ENCODE measurements at regions not wholly inside any gene's neighbourhood (a gene's known extent, or its start where the extent isn't known, plus 50 kb on each side); places are given as distances from the start of the nearest gene placed in this dataset.
"Not testable (repeated sequence)": the region's sequence is repeated elsewhere in the genome, so short reads cannot be mapped to it uniquely, and the experiment has no call there.

DNA sequence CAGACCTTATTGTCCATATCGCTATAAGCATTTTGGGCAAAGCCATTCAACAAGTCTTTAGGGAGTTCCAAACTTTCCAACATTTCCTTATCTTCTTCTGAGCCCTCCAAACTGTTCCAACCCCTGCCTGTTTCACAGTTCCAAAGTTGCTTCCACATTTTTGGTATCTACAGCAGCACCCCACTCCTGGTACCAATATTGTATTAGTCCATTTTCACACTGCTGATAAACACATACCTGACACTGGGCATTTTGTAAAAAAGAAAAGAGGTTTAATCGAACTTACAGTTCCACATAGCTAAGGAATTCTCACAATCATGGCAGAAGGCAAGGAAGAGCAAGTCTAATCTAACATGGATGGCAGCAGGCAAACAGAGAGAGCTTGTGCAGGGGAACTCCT is 834.1 kb upstream of the GBE1 start:
- no peak for DNase-seq

DNA sequence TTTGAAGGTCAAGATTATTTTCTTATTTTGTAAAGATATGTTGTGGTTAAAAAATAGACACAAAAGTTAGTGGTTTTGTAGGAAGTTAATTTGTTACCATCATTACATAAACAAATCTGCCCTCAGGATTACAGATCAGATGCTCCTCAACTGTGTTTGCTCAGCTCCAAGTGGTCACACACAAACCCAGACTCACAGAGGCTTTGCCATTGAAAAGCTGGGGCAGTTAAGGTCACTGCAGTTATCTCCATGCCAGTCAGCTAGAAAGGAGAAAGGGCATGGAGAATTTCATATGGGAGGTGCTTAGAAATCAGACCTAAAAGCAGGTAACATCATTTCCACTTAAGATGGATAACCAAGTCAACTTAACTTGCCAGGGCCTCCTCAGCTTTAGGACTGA is 825.7 kb upstream of the GBE1 start:
- no peak for DNase-seq

DNA sequence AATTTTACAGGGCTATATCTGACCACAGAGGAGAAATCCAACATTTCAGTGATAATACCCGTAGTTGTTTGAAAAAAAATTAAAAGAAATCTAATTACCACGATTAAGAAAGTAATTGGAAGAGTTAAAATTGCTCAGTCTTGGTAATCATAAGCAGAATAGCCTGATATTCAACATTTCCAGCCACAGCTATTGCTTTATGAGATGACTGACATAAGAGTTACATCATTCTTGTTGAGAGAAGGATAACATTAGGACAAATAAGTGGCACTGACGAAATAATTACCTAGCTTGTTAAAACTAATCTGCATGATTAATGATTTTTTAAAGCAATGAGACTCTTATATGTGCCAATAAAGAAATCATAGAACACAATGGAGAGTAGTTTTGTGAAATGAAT is 825.0 kb upstream of the GBE1 start:
- DNase-seq, result no peak

DNA sequence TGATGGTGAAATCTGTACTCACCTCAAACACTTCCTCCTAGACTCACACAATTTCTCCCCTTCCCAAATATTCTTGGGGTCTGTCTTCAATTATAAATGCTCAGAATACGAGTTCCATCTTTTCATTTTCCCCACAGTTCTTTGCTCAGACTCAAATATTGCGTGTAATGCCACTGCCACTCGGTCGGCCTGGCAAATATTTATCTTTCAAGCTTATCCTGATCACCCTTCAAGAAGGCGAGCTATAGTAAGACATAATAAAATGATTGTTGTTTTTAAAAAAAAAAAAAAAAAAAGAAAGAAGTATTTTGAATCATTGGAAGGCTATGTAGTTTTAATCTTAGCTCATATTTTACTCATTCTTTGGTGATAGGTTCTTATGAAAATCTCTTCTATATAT is 824.6 kb upstream of the GBE1 start:
- DNase-seq, result not testable (repeated sequence)

DNA sequence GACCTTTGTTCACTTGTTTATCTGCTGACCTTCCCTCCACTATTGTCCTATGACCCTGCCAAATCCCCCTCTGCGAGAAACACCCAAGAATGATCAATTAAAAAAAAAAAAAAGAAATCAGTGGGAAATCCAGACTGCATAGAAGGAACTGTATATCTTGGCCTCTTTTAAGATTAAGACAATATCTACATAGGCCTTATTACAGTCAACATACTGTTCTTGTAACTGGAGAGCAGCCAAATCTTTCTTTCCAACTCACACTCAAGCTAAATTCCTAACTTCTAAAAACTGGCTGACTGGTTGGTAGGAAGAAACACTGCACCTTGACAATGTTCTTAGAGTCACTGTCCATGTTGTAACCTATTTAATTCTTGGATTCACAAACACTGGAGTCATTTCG is 824.1 kb upstream of the GBE1 start:
- DNase-seq, result not testable (repeated sequence)

DNA sequence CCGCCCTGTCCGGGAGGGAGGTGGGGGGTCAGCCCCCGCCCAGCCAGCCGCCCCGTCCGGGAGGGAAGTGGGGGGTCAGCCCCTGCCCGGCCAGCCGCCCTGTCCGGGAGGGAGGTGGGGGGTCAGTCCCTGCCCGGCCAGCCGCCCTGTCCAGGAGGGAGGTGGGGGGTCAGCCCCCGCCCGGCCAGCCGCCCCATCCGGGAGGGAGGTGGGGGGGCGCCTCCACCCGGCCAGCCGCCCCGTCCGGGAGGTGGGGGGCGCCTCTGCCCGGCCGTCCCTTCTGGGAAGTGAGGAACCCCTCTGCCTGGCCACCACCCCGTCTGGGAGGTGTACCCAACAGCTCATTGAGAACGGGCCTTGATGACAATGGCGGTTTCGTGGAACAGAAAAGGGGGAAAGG is 823.4 kb upstream of the GBE1 start:
- DNase-seq, result not testable (repeated sequence)

DNA sequence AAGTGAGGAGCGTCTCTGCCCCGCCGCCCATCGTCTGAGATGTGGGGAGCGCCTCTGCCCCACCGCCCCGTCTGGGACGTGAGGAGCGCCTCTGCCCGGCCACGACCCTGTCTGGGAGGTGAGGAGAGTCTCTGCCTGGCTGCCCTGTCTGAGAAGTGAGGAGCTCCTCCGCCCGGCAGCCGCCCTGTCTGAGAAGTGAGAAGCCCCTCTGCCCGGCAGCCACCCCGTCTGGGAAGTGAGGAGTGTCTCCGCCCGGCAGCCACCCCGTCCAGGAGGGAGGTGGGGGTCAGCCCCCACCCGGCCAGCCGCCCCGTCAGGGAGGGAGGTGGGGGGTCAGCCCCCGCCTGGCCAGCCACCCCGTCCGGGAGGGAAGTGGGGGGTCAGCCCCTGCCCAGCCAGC is 823.0 kb upstream of the GBE1 start:
- not testable (repeated sequence) for DNase-seq

DNA sequence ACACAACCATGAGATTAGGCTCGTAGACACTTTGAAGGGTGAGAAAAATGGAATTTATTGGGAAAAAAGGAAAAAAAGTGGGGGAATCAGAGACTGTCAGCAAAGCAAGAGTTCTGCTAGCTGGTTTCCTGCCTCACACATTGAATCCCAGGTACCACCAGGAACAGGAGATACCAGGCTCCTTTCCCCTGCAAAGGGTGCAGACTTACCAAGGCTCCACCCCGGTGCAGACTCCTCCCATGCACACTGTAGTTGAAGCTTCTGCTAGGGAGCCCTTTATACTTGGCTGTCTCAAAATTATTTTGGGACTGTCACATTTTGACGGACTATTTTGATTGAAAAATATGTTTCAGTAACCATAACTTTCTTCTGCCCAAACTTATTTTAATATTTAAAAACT is 819.9 kb upstream of the GBE1 start:
- no peak for DNase-seq

DNA sequence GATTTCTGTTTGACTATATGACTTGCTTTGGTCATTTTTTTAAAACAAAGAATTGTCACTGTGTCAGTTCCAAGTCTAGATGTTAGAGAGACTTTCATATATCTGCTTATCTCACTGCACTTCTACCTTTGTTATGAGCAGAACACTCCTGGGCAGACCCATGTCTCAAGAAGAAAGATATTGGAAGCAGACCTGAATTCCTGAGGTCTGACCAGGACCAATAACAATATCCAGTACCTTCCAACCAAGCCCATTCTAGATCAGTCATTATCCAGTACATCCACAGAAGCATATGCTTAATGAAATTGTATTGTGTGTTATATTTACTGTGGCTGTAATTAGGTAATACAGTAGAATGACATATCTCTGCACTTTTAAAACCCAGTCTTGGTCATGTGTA is 811.3 kb upstream of the GBE1 start:
- DNase-seq, result no peak

DNA sequence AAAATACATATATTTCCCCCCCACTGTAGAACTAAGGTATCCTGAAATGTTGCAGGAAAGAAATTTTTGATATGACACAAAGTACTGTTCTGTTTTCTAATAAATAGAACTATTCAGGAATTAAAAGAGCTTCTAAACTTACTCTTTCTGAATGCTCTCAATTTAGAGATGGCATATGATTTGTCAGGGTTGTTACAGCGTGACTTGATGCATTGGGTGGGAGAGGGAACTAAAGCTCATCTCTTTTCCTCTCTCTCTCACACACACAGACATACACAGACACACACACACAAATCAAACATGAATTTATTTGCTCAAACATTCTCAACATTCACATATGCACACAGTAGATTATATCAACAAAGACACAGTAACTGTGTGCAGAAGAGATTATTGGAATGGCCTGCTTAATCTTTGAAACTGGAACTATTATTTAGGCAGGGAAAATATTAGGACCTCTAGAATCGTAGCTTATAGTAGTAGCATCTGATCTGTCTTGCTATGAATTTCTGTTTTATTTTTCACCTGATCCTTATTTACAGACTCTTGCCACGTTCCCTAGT is 807.4 kb upstream of the GBE1 start:
- no peak for DNase-seq

DNA sequence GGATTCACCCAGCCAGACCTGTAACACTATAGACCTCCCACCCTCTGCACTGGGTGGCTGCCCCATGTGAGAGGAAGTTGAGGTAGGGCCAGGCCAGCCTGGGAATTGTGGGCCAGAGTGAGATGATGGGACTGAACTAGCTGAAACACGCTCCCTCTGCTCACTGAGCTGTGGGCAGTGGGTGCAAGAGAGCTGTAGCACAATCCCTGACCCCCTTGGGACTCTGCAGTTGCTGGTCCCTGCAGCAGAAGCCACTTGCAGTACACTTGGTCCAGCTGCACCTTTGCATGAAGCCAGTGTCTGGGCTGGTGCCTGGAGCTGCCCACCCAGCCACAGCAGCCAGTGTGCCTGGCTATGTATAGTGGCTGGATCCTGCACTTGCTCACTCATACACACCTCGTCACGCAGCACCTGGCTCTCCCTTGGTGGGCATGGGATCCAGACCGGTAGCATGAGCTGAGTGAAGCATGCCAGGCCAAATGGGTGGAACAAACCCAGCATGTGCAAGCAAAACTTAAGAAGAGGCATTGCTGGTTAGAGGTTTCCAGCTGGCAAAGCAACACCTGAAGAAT is 805.7 kb upstream of the GBE1 start:
- no peak for DNase-seq

DNA sequence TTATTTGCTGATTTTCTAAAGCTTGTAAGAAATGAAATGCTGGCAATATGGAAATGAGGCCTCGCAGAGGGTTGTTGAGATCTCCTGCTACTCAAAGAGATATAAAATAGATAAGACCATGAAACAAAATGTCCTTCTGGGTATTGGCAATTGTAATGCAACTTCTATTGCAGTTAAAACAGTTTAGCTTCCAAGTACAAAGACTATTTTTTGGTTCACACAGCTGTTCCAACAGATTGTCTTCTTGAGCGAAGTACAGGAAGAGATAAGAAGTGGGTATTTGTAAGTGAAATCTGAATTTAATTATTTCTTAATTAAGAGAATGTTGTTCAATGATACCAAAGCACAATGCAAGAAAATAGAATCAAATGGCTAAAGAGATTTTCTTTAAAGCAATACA is 801.5 kb upstream of the GBE1 start:
- DNase-seq, result no peak

DNA sequence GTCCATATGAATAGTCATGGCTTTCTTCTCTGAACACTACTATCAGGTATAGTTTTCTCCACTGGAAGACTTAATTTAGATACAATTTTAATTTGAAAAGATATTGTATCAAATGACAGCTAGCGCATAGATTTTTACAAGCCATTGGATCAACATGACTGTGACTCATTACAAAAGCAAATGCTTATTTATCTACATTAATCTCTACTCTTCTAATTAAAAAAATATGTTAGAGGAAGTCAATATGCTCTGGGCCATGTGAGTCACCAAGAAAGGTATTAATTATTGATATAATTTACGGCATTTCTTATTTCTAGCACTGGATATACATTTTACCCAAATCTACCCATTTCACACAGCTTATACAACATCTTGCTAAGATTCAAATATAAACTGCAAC is 800.3 kb upstream of the GBE1 start:
- DNase-seq, result no peak

DNA sequence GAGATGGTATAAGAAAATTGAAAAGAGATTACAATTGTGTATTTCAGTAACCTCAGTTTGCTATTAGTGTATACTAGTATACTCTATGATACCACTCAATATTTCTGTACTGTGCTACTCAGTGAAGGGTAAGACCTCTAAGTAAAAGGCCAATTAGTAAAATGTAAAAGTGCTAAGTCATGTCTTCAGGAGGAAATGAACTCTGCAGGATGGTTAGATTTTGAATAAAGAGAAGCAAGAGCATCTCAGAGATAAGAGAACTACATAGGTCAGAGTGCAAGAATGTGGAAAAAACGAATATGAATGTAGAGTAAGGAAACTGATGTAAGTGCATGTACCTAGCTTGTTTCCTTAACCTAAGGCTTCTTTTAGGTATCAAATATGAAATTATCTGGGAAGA is 796.6 kb upstream of the GBE1 start:
- DNase-seq, result no peak

DNA sequence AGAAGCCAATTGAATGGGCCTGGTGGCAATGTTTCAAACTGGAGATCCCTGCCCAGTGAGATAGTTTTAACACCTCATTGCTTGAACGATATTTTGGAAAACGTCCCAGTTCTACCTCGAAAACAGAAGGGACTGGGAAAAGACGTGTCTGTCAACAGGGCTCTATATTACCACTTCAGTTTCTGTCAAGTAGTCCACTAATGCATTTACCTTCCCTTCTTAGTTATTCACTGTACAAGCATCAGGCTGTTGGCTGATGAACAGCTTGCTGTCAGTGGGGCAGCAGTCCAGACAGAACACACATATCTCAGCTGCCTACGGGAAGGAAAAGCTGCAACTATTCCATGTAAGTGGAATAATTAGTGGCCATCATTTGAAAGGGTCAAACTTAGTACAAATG is 794.7 kb upstream of the GBE1 start:
- DNase-seq, result no peak

DNA sequence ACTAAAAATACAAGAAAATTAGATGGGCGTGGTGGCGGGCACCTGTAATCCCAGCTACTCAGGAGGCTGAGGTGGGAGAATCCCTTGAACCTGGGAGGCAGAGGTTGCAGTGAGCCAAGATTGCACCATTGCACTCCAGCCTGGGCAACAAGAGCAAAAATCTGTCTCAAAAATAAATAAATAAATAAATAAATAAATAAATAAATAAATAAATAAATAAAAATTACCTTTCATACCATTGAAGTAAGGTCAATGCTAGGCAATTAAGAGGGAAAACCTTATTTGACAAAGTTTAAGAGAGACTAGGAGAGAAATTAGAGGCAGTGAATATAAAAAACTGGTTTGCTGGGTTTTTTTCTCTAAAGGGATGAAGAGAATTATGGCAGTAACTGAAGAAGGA is 781.1 kb upstream of the GBE1 start:
- not testable (repeated sequence) for DNase-seq

DNA sequence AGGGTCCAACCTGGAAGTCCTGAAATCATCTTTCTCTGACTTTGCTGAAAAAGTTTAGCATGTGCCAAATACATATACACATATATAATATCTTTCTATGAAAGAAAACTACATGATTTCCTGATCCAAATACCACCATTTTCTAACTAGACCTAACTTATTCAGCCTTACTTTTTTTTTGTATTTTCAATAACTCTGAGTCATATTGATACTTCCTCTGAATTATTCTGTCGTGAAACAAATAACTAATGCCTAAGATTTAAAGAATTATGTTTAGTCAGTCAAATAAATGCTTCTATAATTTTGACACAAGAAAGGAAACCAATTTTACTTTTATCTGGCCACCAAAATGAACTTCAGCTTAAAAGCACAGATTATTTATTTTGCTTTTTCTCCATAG is 760.2 kb upstream of the GBE1 start:
- no peak for DNase-seq

DNA sequence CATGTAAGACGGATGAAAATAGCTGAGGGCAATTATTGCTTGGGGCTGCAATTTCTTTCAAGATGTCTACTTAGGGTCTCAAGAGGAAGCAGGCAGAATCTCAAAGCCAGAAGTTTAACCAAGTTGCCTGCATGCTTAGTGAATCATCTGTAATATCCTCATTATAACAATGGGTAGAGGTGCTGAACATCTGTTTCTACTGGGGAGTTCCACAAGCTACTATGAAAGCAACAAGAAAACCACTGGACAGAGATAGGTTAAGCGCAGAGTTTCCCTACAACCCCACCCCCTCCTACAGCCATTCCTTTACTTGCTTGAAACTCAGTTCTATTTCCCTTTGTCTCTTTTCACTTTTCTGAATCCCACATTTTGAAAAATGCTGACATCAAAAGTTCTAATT is 759.4 kb upstream of the GBE1 start:
- no peak for DNase-seq

DNA sequence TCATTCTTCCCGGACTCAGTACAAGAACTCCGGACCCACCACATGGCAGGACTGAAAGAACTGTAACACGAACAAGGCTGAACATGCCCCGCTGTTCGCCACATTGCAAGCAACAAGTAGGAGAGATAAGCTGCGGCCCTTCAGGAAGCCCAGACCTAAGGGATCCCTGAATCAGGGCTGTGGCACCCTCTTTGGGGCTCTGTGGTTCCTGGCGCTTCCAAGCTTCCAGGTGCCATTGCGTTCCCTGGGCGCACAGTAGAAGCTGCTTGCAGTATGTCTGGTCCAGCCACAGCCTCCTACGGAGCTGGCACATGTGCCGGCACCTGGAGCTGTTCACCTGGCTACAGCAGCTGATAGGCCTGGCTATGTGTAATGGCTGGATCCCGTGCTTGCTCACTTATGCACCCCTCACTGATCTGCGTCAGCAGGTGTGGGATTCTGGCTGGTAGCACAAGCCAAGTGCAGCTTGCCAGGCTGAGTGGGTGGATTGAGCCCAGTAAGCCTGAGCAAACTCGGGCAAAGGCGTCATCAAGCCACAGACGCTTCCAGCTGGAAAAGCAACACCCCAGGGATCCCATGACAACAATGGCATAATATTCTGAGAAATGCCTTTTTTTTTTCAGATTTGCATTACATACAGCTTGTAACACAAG is 748.6 kb upstream of the GBE1 start:
- DNase-seq, result no peak

DNA sequence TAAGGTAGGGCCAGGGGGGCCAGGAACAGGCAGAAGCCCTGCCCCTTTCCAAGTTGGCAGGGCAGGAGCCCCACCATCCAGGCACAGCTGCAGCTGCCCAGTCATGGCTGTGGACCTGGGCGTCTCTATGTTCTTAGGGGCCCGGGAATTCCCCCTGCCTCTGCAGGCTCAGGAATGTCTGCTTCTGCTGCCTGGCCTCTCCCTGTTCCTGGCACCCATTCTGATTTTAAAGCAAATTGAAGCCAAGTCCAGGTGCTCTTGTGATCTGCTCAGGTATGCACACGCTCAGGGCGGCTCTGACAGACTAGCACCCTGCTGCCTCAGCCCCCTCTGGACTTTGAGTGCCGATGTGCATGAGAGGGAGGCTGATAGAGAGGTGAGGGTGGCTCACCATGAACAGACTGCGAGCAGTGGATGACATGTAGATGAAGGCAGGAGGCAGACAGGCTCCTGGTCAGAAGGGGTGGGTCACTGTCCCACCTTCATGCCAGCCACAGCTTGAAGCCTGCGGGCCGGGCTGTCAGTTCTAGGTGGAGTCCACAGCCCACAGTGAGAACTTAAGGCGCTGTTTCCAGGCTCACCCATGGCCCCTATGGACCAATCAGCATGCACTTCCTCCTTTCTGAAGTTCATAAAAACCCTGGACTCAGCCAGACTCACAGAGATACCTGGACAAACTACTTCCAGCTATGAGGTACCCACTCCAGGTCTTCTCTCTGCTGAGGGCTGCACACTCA is 747.8 kb upstream of the GBE1 start:
- no peak for DNase-seq

DNA sequence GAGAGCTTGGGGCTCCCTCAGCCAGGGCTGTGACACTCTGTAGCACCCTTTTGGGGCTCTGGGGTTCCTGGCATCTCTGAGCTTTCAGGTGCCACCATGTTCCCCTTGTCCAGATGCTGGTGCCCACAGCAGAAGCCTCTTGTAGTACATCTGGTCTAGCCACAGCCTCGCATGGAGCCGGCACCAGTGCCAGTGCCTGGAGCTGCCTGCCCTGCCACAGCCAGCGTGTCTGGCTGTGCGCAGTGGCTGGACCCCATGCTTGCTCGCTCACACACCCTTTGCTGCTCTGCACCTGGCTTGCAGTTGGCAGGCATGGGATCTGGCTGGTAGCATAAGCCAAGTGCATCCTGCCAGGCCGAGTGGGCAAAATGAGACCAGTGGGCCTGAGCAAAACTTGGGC is 744.8 kb upstream of the GBE1 start:
- DNase-seq, result no peak

DNA sequence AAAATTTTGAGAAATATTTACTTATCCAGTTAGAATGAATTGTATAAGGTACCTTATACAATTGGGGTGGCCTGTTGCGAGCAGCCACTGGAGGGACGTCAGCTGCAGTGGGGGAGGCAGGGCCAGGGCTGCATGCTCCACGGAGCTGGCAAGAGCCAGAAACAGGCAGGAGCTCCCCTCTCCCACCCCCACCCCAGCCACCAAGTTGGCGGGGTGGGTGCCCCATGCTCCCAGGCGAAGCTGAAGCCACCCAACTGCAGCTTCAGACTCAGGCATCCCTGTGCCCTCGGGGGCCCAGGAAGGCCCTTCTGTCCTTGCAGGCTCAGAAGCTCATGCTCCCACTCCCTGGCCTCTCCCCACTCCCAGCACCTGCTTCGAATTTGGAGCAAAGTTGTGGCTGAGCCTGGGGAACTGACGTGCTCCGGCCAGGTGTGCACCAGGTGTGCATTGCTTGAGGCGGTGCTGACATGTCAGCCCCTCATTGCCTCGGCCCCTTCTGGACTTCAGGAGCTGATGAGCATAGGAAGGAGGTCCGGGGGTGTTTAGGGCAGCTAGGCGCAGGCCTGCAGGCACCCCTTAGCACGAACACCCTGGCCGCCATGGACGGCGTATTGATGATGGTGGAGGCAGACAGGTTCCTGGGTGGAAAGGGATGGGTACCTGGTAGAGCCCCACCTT is 743.8 kb upstream of the GBE1 start:
- no peak for DNase-seq

DNA sequence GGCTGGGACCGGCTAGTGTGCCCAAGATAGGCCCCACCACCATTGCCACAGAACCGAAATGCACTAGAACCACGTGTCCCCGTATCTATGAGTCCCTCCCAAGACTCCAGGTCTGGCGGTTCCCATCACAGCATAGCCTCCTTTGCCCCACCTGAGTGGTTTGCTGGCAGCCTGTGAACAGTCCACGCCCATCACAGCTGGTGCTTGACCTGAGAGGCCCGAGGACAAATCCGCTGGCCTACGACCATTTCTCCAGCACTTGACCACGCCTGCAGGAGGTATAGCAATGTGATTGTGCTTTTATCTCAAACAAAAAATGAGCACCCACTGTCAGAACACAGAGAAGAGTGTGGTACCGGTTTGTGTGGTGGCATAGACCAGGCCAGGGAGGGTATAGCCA is 736.7 kb upstream of the GBE1 start:
- DNase-seq, result no peak

Data from DMS79 treated with DMSO at 0.1 percent for 48 hours (cell line).